OCI-LY1 (cell line): ENCODE measurements at regions not wholly inside any gene's neighbourhood (a gene's known extent, or its start where the extent isn't known, plus 50 kb on each side); places are given as distances from the start of the nearest gene placed in this dataset.

Source experiments
- H2AFZ ChIP-seq: fragments of 200-600 bp; sonication (generic), shearing (Covaris generic); 2 replicates; pipeline ENCODE4 v1.6.0; 2014; ENCODE audit warnings: antibody characterized with exemption, mild to moderate bottlenecking, low read length
- H3F3A ChIP-seq: fragments of 200-600 bp; sonication (generic), shearing (Covaris generic); 2 replicates; pipeline ENCODE4 v1.6.0; 2014; ENCODE audit warnings: mild to moderate bottlenecking, antibody characterized with exemption, low read length, moderate library complexity; ENCODE audit not compliant: insufficient read depth
- H3K27ac ChIP-seq: fragments of 200-600 bp; sonication (generic); 2 replicates; pipeline ENCODE4 v1.5.1; 2014; ENCODE audit warnings: low read length, mixed run types, mild to moderate bottlenecking, low read depth; ENCODE audit not compliant: poor library complexity, severe bottlenecking
- H3K27me3 ChIP-seq: fragments of 200-600 bp; sonication (generic); 2 replicates; pipeline ENCODE4 v1.6.0; 2014; ENCODE audit warnings: antibody characterized with exemption, mild to moderate bottlenecking, low read length, moderate library complexity; ENCODE audit not compliant: insufficient read depth
- H3K36me3 ChIP-seq: fragments of 200-600 bp; sonication (generic); 2 replicates; pipeline ENCODE4 v1.6.1; 2014; ENCODE audit warnings: mild to moderate bottlenecking, antibody characterized with exemption, low read length, moderate library complexity, mixed read lengths; ENCODE audit not compliant: insufficient read depth
- H3K4me1 ChIP-seq: fragments of 200-600 bp; sonication (generic); 2 replicates; pipeline ENCODE4 v1.5.1; 2014; ENCODE audit warnings: mild to moderate bottlenecking, low read length, moderate library complexity; ENCODE audit not compliant: insufficient read depth, severe bottlenecking
- H3K4me2 ChIP-seq: fragments of 200-600 bp; sonication (generic), shearing (Covaris generic); 2 replicates; pipeline ENCODE4 v1.6.1; 2014; ENCODE audit warnings: low read length
- H3K4me3 ChIP-seq: fragments of 200-600 bp; sonication (generic); 2 replicates; pipeline ENCODE4 v1.5.1; 2014; ENCODE audit warnings: low read length, low read depth, mild to moderate bottlenecking, mixed read lengths; ENCODE audit not compliant: poor library complexity, severe bottlenecking
- H3K79me2 ChIP-seq: fragments of 200-600 bp; shearing (Covaris generic); 2 replicates; pipeline ENCODE4 v1.6.1; 2016; ENCODE audit warnings: mixed run types, low read length, mixed read lengths; ENCODE audit not compliant: insufficient read depth
- H3K9ac ChIP-seq: fragments of 200-600 bp; sonication (generic), shearing (Covaris generic); 2 replicates; pipeline ENCODE4 v1.6.1; 2014; ENCODE audit warnings: mild to moderate bottlenecking, low read length, mixed read lengths
- H3K9me2 ChIP-seq: fragments of 200-600 bp; sonication (generic), shearing (Covaris generic); 2 replicates; pipeline ENCODE4 v1.6.1; 2014; ENCODE audit warnings: low read depth, mild to moderate bottlenecking, low read length, mixed read lengths
- H3K9me3 ChIP-seq: fragments of 200-600 bp; shearing (Covaris generic); 2 replicates; pipeline ENCODE4 v1.6.1; 2014; ENCODE audit warnings: low read length, mixed read lengths
- H4K20me1 ChIP-seq: fragments of 200-600 bp; sonication (generic), shearing (Covaris generic); 2 replicates; pipeline ENCODE4 v1.6.0; 2016; ENCODE audit warnings: mild to moderate bottlenecking, low read length; ENCODE audit not compliant: insufficient read depth
- EZH2 ChIP-seq: fragments of 200-600 bp; sonication (generic), shearing (Covaris generic); IDR thresholded peaks from 2 replicates; pipeline ENCODE4 v1.8.0; 2017; ENCODE audit warnings: borderline replicate concordance, mixed run types, mild to moderate bottlenecking, antibody characterized with exemption, low read length, moderate library complexity, mixed read lengths
- TF ChIP-seq, protein P1 (sequence below): fragments of 200-600 bp; sonication (generic), shearing (Covaris generic); IDR thresholded peaks from 2 replicates; pipeline ENCODE4 v1.5.1; 2017; ENCODE audit warnings: mild to moderate bottlenecking, antibody characterized with exemption, low read length, moderate library complexity, mixed read lengths

GRCh38 chr4:116362583-116362982 is 722.8 kb downstream of the TRAM1L1 start:
- Histone ChIP-seq H3K9me2 (no peaks in the 10 kb centered on the region), H2AFZ (no peak overlapping the region), H3F3A (no peaks in the 10 kb centered on the region), H3K36me3 (no peaks in the 10 kb centered on the region), H3K27me3 (no peaks in the 10 kb centered on the region), H3K79me2 (no peaks in the 10 kb centered on the region), H4K20me1 (no peaks in the 10 kb centered on the region), H3K4me1 (no peaks in the 10 kb centered on the region), H3K4me3 (no peak overlapping the region), H3K9me3 (no peaks in the 10 kb centered on the region), H3K4me2 (no peak overlapping the region), H3K9ac (no peak overlapping the region), H3K27ac (no peak overlapping the region)
- TF ChIP-seq EZH2 = no peak
- TF ChIP-seq, protein P1, sequence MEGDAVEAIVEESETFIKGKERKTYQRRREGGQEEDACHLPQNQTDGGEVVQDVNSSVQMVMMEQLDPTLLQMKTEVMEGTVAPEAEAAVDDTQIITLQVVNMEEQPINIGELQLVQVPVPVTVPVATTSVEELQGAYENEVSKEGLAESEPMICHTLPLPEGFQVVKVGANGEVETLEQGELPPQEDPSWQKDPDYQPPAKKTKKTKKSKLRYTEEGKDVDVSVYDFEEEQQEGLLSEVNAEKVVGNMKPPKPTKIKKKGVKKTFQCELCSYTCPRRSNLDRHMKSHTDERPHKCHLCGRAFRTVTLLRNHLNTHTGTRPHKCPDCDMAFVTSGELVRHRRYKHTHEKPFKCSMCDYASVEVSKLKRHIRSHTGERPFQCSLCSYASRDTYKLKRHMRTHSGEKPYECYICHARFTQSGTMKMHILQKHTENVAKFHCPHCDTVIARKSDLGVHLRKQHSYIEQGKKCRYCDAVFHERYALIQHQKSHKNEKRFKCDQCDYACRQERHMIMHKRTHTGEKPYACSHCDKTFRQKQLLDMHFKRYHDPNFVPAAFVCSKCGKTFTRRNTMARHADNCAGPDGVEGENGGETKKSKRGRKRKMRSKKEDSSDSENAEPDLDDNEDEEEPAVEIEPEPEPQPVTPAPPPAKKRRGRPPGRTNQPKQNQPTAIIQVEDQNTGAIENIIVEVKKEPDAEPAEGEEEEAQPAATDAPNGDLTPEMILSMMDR = no peak

- TF ChIP-seq EZH2 = no peak
- TF ChIP-seq, protein P1 = no peak
- H3K27ac ChIP-seq = no peak overlapping the region
- H3K4me2 ChIP-seq = no peak overlapping the region
- H3K27me3 ChIP-seq = no peaks in the 10 kb centered on the region
- no peaks in the 10 kb centered on the region for H4K20me1 ChIP-seq
- no peaks in the 10 kb centered on the region for H3K9me2 ChIP-seq
- H3K9me3 ChIP-seq = no peaks in the 10 kb centered on the region
- H3K4me3 ChIP-seq = no peak overlapping the region
- no peaks in the 10 kb centered on the region for H3K4me1 ChIP-seq
- no peak overlapping the region for H2AFZ ChIP-seq
- no peaks in the 10 kb centered on the region for H3F3A ChIP-seq
- no peak overlapping the region for H3K9ac ChIP-seq
- no peaks in the 10 kb centered on the region for H3K79me2 ChIP-seq
- no peaks in the 10 kb centered on the region for H3K36me3 ChIP-seq
Observed at GRCh38 chr4:116361790-116362189, 723.6 kb downstream of the TRAM1L1 start.

- Histone ChIP-seq H3F3A (no peaks in the 10 kb centered on the region), H4K20me1 (no peaks in the 10 kb centered on the region), H3K27ac (no peak overlapping the region), H3K4me2 (no peak overlapping the region), H3K4me3 (no peak overlapping the region), H3K79me2 (no peaks in the 10 kb centered on the region), H3K9ac (no peak overlapping the region), H3K4me1 (no peaks in the 10 kb centered on the region), H3K27me3 (no peaks in the 10 kb centered on the region), H3K36me3 (no peaks in the 10 kb centered on the region), H3K9me3 (no peaks in the 10 kb centered on the region), H2AFZ (no peak overlapping the region), H3K9me2 (no peaks in the 10 kb centered on the region)
- TF ChIP-seq EZH2 = no peak
- TF ChIP-seq, protein P1 = peak; percentile 65
Observed at GRCh38 chr4:116358633-116359222, 726.6 kb downstream of the TRAM1L1 start.
